ENCODE measurements at regions not wholly inside any gene's neighbourhood (a gene's known extent, or its start where the extent isn't known, plus 50 kb on each side); places are given as distances from the start of the nearest gene placed in this dataset.

DNA sequence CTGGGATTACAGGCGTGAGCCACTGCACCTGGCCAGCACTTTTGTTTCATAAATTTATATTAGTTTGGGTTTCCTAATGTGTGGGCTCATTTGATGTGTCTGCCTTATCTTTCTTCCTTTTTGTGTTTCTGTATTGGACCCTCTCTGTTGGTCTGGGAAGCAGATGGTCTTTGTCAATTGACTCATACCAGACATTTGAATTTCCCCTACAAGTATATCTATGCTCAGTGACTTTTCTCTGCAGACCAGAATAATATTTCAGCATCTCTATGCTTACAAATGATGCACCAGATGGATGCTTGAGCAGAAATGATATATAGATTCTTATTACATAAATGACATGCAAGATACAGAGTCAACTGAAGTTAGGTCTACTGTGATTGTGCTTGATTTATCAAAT is 329.9 kb upstream of the SLCO3A1 start:
- H3K4me3 ChIP-seq = no peak overlapping the region
- no peaks in the 10 kb centered on the region for H3K36me3 ChIP-seq
- ATAC-seq (no peak), DNase-seq (no peak)
- no peaks in the 10 kb centered on the region for H3K9me3 ChIP-seq
- peaks cover under 1% of the 10 kb centered on the region for H3K4me1 ChIP-seq
- intact Hi-C loops (cut with DNase I) = no loop called here
- TF ChIP-seq, protein P1, sequence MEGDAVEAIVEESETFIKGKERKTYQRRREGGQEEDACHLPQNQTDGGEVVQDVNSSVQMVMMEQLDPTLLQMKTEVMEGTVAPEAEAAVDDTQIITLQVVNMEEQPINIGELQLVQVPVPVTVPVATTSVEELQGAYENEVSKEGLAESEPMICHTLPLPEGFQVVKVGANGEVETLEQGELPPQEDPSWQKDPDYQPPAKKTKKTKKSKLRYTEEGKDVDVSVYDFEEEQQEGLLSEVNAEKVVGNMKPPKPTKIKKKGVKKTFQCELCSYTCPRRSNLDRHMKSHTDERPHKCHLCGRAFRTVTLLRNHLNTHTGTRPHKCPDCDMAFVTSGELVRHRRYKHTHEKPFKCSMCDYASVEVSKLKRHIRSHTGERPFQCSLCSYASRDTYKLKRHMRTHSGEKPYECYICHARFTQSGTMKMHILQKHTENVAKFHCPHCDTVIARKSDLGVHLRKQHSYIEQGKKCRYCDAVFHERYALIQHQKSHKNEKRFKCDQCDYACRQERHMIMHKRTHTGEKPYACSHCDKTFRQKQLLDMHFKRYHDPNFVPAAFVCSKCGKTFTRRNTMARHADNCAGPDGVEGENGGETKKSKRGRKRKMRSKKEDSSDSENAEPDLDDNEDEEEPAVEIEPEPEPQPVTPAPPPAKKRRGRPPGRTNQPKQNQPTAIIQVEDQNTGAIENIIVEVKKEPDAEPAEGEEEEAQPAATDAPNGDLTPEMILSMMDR (IDR thresholded peaks at IDR 0.05) = no peak
- H3K27me3 ChIP-seq = no peaks in the 10 kb centered on the region
- no peak overlapping the region for H3K27ac ChIP-seq

DNA sequence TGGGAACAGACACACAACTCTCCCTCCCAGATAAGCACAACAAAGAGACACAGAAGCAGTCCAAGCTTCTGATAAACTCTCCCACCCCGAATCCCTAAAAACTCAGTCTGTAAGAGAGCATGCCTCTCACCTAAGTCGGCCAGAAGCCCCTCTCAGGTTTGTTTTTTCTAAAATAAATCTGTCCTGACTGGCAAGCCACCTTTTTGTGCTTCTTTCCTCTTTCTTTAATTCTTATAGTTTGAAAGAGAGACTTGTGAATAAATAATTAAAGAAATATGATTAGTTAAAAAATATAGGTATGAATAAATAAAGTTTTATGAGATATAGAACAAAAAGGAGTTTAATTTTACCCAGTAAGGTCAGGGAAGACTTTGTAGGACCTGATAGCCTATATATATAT is 329.0 kb upstream of the SLCO3A1 start:
- TF ChIP-seq, protein P1 (IDR thresholded peaks at IDR 0.05) = no peak
- Histone ChIP-seq H3K36me3 (no peaks in the 10 kb centered on the region), H3K27me3 (no peaks in the 10 kb centered on the region), H3K9me3 (no peaks in the 10 kb centered on the region), H3K4me1 (peaks cover 6% of the 10 kb centered on the region), H3K27ac (no peak overlapping the region), H3K4me3 (no peak overlapping the region)
- DNase-seq = no peak
- intact Hi-C loops (cut with DNase I) = no loop called here
- ATAC-seq = no peak

DNA sequence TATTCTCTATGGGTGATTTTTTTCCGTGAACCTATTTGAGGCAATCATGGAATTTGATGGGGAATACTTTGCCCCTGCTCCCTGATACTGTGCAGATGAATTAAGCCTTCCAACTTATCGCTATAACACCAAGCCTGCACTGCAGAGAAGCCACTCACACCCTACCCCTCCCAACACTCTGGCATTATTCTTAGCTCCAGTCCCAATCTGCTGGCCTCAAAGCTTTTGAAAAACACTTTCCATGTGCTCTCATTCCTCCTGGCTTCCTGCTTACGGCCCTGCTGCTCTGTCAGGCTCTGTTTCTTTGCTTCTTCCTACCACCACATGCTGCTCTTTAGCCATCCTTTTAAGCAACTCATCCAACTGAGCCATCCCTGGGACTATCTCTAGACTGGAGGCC is 327.8 kb upstream of the SLCO3A1 start:
- Histone ChIP-seq H3K27ac (no peak overlapping the region), H3K4me1 (peaks cover 6% of the 10 kb centered on the region), H3K36me3 (no peaks in the 10 kb centered on the region), H3K9me3 (no peaks in the 10 kb centered on the region), H3K4me3 (no peak overlapping the region), H3K27me3 (no peaks in the 10 kb centered on the region)
- intact Hi-C loops (cut with DNase I) = no loop called here
- TF ChIP-seq, protein P1 (IDR thresholded peaks at IDR 0.05) = no peak
- DNase-seq = no peak
- ATAC-seq = no peak

DNA sequence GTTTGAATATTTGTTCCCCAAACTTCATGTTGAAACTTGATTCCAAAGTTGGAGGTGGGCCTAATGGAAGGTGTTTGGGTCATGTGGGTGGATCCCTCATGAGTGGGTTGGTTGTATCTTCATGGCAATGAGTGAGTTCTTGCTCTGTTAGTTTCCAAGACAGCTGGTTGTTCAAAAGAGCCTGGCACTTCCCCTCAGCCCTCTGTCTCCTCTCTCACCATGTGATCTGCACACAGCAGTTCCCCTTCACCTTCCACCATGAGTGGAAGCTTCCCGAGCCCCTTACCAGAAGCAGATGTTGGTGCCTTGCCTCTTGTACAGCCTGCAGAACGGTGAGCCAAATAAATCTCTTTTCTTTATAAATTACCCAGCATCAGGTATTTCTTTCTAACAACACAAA is 327.1 kb upstream of the SLCO3A1 start:
- intact Hi-C loops (cut with DNase I) = no loop called here
- TF ChIP-seq, protein P1 (IDR thresholded peaks at IDR 0.05) = no peak
- Histone ChIP-seq H3K9me3 (no peaks in the 10 kb centered on the region), H3K27me3 (no peaks in the 10 kb centered on the region), H3K4me3 (no peak overlapping the region), H3K4me1 (peaks cover 6% of the 10 kb centered on the region), H3K27ac (no peak overlapping the region), H3K36me3 (no peaks in the 10 kb centered on the region)
- no peak for DNase-seq
- ATAC-seq = peak; percentile 50

DNA sequence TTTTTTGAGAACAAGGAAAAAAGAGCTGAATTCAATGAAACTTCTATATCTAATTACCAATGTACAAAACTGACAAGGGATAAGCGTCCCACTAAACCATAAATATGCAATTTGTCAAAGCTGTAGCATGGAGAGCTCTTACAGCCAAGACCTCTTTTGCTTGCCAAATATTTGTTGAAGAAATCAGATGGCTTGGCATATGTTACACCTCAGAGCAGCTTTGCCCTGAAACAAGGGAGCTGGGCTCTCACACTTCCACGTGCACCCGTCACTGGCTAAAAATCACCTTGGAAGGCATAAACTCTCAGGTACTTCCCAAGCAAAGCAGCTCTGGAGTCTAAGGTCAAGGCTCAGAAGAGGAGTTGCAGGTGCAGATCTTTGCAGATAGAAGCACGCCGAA is 324.7 kb upstream of the SLCO3A1 start:
- Histone ChIP-seq H3K27me3 (no peaks in the 10 kb centered on the region), H3K9me3 (no peaks in the 10 kb centered on the region), H3K27ac (no peak overlapping the region), H3K4me1 (peaks cover 6% of the 10 kb centered on the region), H3K36me3 (no peaks in the 10 kb centered on the region), H3K4me3 (no peak overlapping the region)
- TF ChIP-seq, protein P1 (IDR thresholded peaks at IDR 0.05) = no peak
- ATAC-seq (no peak), DNase-seq (no peak)
- intact Hi-C loops (cut with DNase I) = no loop called here

- ATAC-seq = no peak
- no peak overlapping the region for H3K27ac ChIP-seq
- H3K9me3 ChIP-seq = no peaks in the 10 kb centered on the region
- no peak for DNase-seq
- H3K36me3 ChIP-seq = no peaks in the 10 kb centered on the region
- no peak overlapping the region for H3K4me3 ChIP-seq
- H3K27me3 ChIP-seq = no peaks in the 10 kb centered on the region
- H3K4me1 ChIP-seq = peaks cover 6% of the 10 kb centered on the region
- intact Hi-C loops (cut with DNase I) = no loop called here
- TF ChIP-seq, protein P1 (IDR thresholded peaks at IDR 0.05) = no peak
Observed at GRCh38 chr15:91529534-91529933, 324.0 kb upstream of the SLCO3A1 start.

Measured in upper lobe of right lung (tissue), 1 donor.